GM06990 (cell line): ENCODE measurements at regions not wholly inside any gene's neighbourhood (a gene's known extent, or its start where the extent isn't known, plus 50 kb on each side); places are given as distances from the start of the nearest gene placed in this dataset.

Experiments
- DNase-seq: peaks from one replicate; pipeline ENCODE4 v3.0.0-alpha.2; 2011; ENCODE audit not compliant: insufficient read length; ENCODE audit errors: extremely low read depth
- H3K27me3 ChIP-seq: replicated peaks from 2 replicates; pipeline ENCODE4 v1.6.0; 2011; ENCODE audit warnings: low read length; ENCODE audit not compliant: control insufficient read depth, insufficient read depth
- H3K36me3 ChIP-seq: 2 replicates; pipeline ENCODE4 v1.5.1; 2011; ENCODE audit warnings: low read length; ENCODE audit not compliant: control insufficient read depth, insufficient read depth
- H3K4me3 ChIP-seq: replicated peaks from 2 replicates; pipeline ENCODE4 v1.5.1; 2011; ENCODE audit warnings: low read depth, mild to moderate bottlenecking, control low read depth, low read length
- TF ChIP-seq, protein P1 (sequence below): IDR thresholded peaks from 2 replicates; pipeline ENCODE4 v1.5.1; 2011; ENCODE audit warnings: low read length, control low read depth, mild to moderate bottlenecking, inconsistent platforms; ENCODE audit not compliant: insufficient read depth, poor library complexity, severe bottlenecking

DNA sequence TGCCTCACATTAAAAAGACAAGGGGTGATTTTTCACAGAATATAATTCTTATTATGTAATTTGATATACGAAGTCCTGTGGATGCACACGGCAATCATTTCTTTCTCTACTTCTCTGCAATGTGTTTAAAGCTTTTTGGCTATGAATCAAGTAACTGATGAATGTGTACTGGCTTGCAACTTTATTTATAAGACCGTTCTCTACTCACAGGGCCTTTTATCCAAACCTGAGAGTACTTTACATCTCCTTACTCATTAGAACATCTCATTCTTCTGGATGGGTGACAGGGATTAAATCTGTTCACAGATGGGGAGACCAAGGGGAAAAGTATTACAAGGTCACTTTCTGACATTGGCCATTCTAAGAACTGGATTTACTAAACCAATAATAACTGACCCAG, 215.8 kb upstream of the DIO2 start:
- Histone ChIP-seq H3K4me3 (no peak overlapping the region), H3K27me3 (no peaks in the 10 kb centered on the region), H3K36me3 (no peaks in the 10 kb centered on the region)
- DNase-seq, result no peak
- TF ChIP-seq, protein P1, sequence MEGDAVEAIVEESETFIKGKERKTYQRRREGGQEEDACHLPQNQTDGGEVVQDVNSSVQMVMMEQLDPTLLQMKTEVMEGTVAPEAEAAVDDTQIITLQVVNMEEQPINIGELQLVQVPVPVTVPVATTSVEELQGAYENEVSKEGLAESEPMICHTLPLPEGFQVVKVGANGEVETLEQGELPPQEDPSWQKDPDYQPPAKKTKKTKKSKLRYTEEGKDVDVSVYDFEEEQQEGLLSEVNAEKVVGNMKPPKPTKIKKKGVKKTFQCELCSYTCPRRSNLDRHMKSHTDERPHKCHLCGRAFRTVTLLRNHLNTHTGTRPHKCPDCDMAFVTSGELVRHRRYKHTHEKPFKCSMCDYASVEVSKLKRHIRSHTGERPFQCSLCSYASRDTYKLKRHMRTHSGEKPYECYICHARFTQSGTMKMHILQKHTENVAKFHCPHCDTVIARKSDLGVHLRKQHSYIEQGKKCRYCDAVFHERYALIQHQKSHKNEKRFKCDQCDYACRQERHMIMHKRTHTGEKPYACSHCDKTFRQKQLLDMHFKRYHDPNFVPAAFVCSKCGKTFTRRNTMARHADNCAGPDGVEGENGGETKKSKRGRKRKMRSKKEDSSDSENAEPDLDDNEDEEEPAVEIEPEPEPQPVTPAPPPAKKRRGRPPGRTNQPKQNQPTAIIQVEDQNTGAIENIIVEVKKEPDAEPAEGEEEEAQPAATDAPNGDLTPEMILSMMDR, result no peak

DNA sequence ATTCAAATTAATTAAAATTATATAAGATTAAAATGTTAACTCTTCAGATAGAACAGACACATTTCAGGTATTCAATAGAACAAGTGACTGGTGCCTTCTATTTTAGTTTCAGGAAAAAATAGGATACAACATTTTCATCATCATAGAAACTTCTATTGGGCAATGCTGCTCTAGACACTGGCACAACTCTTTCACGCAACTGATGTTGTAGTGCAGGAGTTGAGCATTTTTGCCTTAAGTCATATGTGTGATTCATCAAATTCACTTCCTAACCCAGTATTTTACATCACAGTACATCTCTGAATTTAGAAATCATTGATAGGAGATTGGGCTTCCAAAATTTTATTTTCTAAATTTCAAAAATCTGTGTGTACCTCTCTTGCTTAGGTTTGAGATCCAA, 215.4 kb upstream of the DIO2 start:
- no peaks in the 10 kb centered on the region for H3K27me3 ChIP-seq
- H3K4me3 ChIP-seq, result no peak overlapping the region
- TF ChIP-seq, protein P1, result no peak
- DNase-seq, result no peak
- H3K36me3 ChIP-seq, result no peaks in the 10 kb centered on the region

DNA sequence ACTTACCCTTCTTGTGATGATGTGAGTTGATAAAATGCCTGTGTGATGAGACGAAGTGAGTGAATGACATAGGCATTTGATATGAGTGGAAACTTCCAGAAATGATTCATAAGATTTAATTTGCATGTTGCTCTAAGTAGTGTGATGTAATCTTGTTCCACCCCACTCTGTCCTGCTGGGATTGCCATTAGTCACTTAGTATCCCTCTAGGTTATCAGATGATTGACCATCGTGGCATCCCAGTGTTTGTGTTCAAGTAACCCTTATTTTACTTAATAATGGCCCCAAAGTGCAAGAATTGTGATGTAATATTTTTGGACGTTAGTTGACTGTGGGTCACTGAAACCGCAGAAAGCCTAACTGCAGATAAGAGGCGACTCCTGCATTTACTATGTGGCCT, 214.4 kb upstream of the DIO2 start:
- H3K4me3 ChIP-seq, result no peak overlapping the region
- no peak for DNase-seq
- TF ChIP-seq, protein P1, result no peak
- no peaks in the 10 kb centered on the region for H3K27me3 ChIP-seq
- no peaks in the 10 kb centered on the region for H3K36me3 ChIP-seq

DNA sequence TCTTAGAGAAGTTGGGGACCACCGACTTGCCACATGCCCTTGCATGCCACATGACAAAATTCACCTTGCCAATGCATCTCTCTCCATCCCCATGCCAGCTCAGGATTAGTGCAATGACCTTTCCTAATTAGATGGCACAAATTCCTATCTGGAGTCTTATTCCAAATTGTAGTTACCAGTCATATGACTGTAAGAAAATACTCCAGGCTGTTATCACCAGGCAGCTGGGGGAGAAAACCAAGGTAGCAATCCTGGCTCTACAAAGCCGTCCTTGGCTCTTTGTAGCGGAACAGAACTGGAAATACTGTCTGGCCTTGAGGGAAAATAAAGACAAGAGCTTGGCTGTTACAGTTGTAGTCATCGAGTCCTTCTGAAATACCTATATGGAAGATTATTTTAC, 208.5 kb upstream of the DIO2 start:
- Histone ChIP-seq H3K36me3 (no peaks in the 10 kb centered on the region), H3K4me3 (no peak overlapping the region), H3K27me3 (no peaks in the 10 kb centered on the region)
- TF ChIP-seq, protein P1, result no peak
- no peak for DNase-seq

DNA sequence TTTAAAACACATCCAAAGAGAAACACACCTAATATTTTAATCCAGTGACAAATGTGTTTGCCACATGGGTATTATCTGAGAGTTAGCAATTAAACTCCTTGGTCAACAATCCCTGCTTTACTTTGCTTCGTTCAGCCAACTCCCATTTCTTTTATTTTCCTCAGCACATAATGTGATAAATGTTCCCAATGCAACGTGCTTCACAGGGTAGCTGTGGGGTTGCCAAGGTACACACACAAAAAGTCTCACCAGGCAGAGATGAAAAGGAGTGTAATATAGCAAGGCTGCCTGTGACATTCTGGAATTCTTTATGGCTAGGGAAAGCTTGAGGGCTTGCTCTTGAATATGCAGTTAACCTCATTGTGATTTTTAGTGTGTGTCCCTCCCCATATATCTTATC, 208.0 kb upstream of the DIO2 start:
- no peaks in the 10 kb centered on the region for H3K27me3 ChIP-seq
- TF ChIP-seq, protein P1, result no peak
- no peak overlapping the region for H3K4me3 ChIP-seq
- DNase-seq, result no peak
- no peaks in the 10 kb centered on the region for H3K36me3 ChIP-seq

DNA sequence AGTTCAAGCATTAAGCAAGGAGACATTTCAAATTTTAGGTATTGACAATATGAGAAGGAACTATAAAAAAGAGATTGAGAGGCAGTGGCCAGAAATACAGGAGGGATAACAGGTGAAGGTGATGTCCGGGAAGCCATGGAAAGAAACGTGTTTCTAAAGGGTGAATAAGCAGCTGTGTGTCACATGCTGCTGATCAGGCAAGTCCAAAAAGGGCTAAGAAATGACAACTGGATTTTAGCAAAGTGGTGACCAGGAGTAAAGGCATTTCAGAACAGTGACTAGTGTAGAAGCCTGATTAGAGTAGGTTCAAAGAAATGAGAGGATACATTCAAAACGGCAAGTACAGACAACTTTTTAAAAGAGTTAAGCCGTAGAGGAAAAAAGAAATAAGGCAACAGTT, 204.3 kb upstream of the DIO2 start:
- DNase-seq, result no peak
- Histone ChIP-seq H3K27me3 (no peaks in the 10 kb centered on the region), H3K4me3 (no peak overlapping the region), H3K36me3 (no peaks in the 10 kb centered on the region)
- TF ChIP-seq, protein P1, result no peak
